ENCODE measurements at regions not wholly inside any gene's neighbourhood (a gene's known extent, or its start where the extent isn't known, plus 50 kb on each side); places are given as distances from the start of the nearest gene placed in this dataset.

- Mint-ChIP-seq H3K27ac (no peak overlapping the region), H3K4me3 (no peak overlapping the region), H3K27me3 (no peaks in the 10 kb centered on the region), H3K36me3 (no peaks in the 10 kb centered on the region), H3K4me1 (no peaks in the 10 kb centered on the region), H3K9me3 (peaks cover 11 to 21% (median 11%) of the 10 kb centered on the region in 3 donors)
- Histone ChIP-seq H3K9me3 (no peaks in the 10 kb centered on the region), H3K36me3 (ENCODE audit: control insufficient read depth in 2 of 2, extremely low read depth in 1 of 2, insufficient read depth in 1 of 2, low read length in 1 of 2) (no peaks in the 10 kb centered on the region), H3K27me3 (replicated peaks in 1 of 2; ENCODE audit: control insufficient read depth in 2 of 2, extremely low read depth in 1 of 2, insufficient read depth in 2 of 2, low read length in 1 of 2) (no peaks in the 10 kb centered on the region), H3K27ac (ENCODE audit: low read length) (no peak overlapping the region), H3K4me1 (ENCODE audit: control insufficient read depth in 1 of 2, extremely low read depth in 1 of 2, insufficient read depth in 2 of 2, low read length in 2 of 2) (no peaks in the 10 kb centered on the region), H3K4me3 (ENCODE audit: control insufficient read depth in 1 of 2, extremely low read depth in 1 of 2, low read length in 1 of 2) (no peak overlapping the region)
- no peak for DNase-seq
- ATAC-seq (replicated peaks in 1 of 4) = no peak
- ChIA-PET CTCF (no interaction called here), POLR2A (no interaction called here)
Observed at GRCh38 chr4:91916219-91916618, 387.5 kb upstream of the GRID2 start.

- Mint-ChIP-seq H3K27me3 (no peaks in the 10 kb centered on the region), H3K36me3 (no peaks in the 10 kb centered on the region), H3K9me3 (peaks cover 5 to 23% (median 14%) of the 10 kb centered on the region in 3 donors), H3K27ac (no peak overlapping the region), H3K4me3 (no peak overlapping the region), H3K4me1 (no peaks in the 10 kb centered on the region)
- Histone ChIP-seq H3K9me3 (peaks cover 3% of the 10 kb centered on the region), H3K36me3 (ENCODE audit: control insufficient read depth in 2 of 2, extremely low read depth in 1 of 2, insufficient read depth in 1 of 2, low read length in 1 of 2) (no peaks in the 10 kb centered on the region), H3K27me3 (replicated peaks in 1 of 2; ENCODE audit: control insufficient read depth in 2 of 2, extremely low read depth in 1 of 2, insufficient read depth in 2 of 2, low read length in 1 of 2) (no peaks in the 10 kb centered on the region), H3K4me1 (ENCODE audit: control insufficient read depth in 1 of 2, extremely low read depth in 1 of 2, insufficient read depth in 2 of 2, low read length in 2 of 2) (no peaks in the 10 kb centered on the region), H3K27ac (ENCODE audit: low read length) (no peak overlapping the region), H3K4me3 (ENCODE audit: control insufficient read depth in 1 of 2, extremely low read depth in 1 of 2, low read length in 1 of 2) (no peak overlapping the region)
- ATAC-seq (replicated peaks in 1 of 4) (no peak), DNase-seq (no peak)
- ChIA-PET CTCF (no interaction called here), POLR2A (no interaction called here)
- WGBS (ENCODE audit: insufficient coverage) = 74% methylated on average over 5 of the region's 5 CpGs
Observed at GRCh38 chr4:91924625-91925024, 379.1 kb upstream of the GRID2 start.

- DNase-seq (no peak), ATAC-seq (replicated peaks in 1 of 4) (no peak)
- no peaks in the 10 kb centered on the region for H3K27me3 ChIP-seq (replicated peaks in 1 of 2; ENCODE audit: control insufficient read depth in 2 of 2, extremely low read depth in 1 of 2, insufficient read depth in 2 of 2, low read length in 1 of 2)
- Mint-ChIP-seq H3K27ac (no peak overlapping the region), H3K9me3 (peaks cover 2 to 14% (median 6%) of the 10 kb centered on the region in 3 donors), H3K4me1 (no peaks in the 10 kb centered on the region), H3K36me3 (no peaks in the 10 kb centered on the region), H3K27me3 (no peaks in the 10 kb centered on the region), H3K4me3 (no peak overlapping the region)
- no peak overlapping the region for H3K4me3 ChIP-seq (ENCODE audit: control insufficient read depth in 1 of 2, extremely low read depth in 1 of 2, low read length in 1 of 2)
- ChIA-PET CTCF (no interaction called here), POLR2A (interaction anchor here in 1 of 2 donors (0.6 kb wide), 1 partner anchor 101 kb away, joined by 3 read pairs; no protein-coding TSS in a partner anchor)
- no peaks in the 10 kb centered on the region for H3K4me1 ChIP-seq (ENCODE audit: control insufficient read depth in 1 of 2, extremely low read depth in 1 of 2, insufficient read depth in 2 of 2, low read length in 2 of 2)
- no peaks in the 10 kb centered on the region for H3K9me3 ChIP-seq
- H3K27ac ChIP-seq (ENCODE audit: low read length) = no peak overlapping the region
- 95% methylated on average over 6 of the region's 6 CpGs for WGBS (ENCODE audit: insufficient coverage)
- no peaks in the 10 kb centered on the region for H3K36me3 ChIP-seq (ENCODE audit: control insufficient read depth in 2 of 2, extremely low read depth in 1 of 2, insufficient read depth in 1 of 2, low read length in 1 of 2)
Observed at GRCh38 chr4:91935217-91935616, 368.5 kb upstream of the GRID2 start.

- H3K27me3 ChIP-seq (replicated peaks in 1 of 2; ENCODE audit: control insufficient read depth in 2 of 2, extremely low read depth in 1 of 2, insufficient read depth in 2 of 2, low read length in 1 of 2) = no peaks in the 10 kb centered on the region
- Mint-ChIP-seq H3K9me3 (peaks cover 8 to 20% (median 9%) of the 10 kb centered on the region in 3 donors), H3K36me3 (no peaks in the 10 kb centered on the region), H3K27ac (no peak overlapping the region), H3K27me3 (no peaks in the 10 kb centered on the region), H3K4me1 (no peaks in the 10 kb centered on the region), H3K4me3 (no peak overlapping the region)
- H3K27ac ChIP-seq (ENCODE audit: low read length) = no peak overlapping the region
- ChIA-PET CTCF (no interaction called here), POLR2A (no interaction called here)
- H3K9me3 ChIP-seq = no peaks in the 10 kb centered on the region
- H3K4me1 ChIP-seq (ENCODE audit: control insufficient read depth in 1 of 2, extremely low read depth in 1 of 2, insufficient read depth in 2 of 2, low read length in 2 of 2) = no peaks in the 10 kb centered on the region
- no peaks in the 10 kb centered on the region for H3K36me3 ChIP-seq (ENCODE audit: control insufficient read depth in 2 of 2, extremely low read depth in 1 of 2, insufficient read depth in 1 of 2, low read length in 1 of 2)
- H3K4me3 ChIP-seq (ENCODE audit: control insufficient read depth in 1 of 2, extremely low read depth in 1 of 2, low read length in 1 of 2) = no peak overlapping the region
- ATAC-seq (replicated peaks in 1 of 4) (no peak), DNase-seq (no peak)
- WGBS (ENCODE audit: insufficient coverage) = 100% methylated on average over 1 of the region's 3 CpGs
Observed at GRCh38 chr4:91936311-91936710, 367.5 kb upstream of the GRID2 start.

GRCh38 chr4:91957963-91958362 lies 345.8 kb upstream of the GRID2 start:
- Mint-ChIP-seq H3K9me3 (peaks cover 3 to 14% (median 6%) of the 10 kb centered on the region in 3 donors), H3K36me3 (no peaks in the 10 kb centered on the region), H3K4me3 (no peak overlapping the region), H3K27me3 (no peaks in the 10 kb centered on the region), H3K4me1 (no peaks in the 10 kb centered on the region), H3K27ac (no peak overlapping the region)
- POLR2A ChIA-PET = no interaction called here
- CTCF ChIA-PET = no interaction called here
- no peak overlapping the region for H3K4me3 ChIP-seq (ENCODE audit: control insufficient read depth in 1 of 2, extremely low read depth in 1 of 2, low read length in 1 of 2)
- no peak for ATAC-seq (replicated peaks in 1 of 4)
- no peaks in the 10 kb centered on the region for H3K27me3 ChIP-seq (replicated peaks in 1 of 2; ENCODE audit: control insufficient read depth in 2 of 2, extremely low read depth in 1 of 2, insufficient read depth in 2 of 2, low read length in 1 of 2)
- no peaks in the 10 kb centered on the region for H3K4me1 ChIP-seq (ENCODE audit: control insufficient read depth in 1 of 2, extremely low read depth in 1 of 2, insufficient read depth in 2 of 2, low read length in 2 of 2)
- H3K36me3 ChIP-seq (ENCODE audit: control insufficient read depth in 2 of 2, extremely low read depth in 1 of 2, insufficient read depth in 1 of 2, low read length in 1 of 2) = no peaks in the 10 kb centered on the region
- H3K27ac ChIP-seq (ENCODE audit: low read length) = no peak overlapping the region
- no CpG with 5 or more reads among the region's 2 CpGs for WGBS (ENCODE audit: insufficient coverage)
- no peaks in the 10 kb centered on the region for H3K9me3 ChIP-seq
- DNase-seq = no peak

GRCh38 chr4:91958596-91958995 lies 345.2 kb upstream of the GRID2 start:
- no peak overlapping the region for H3K27ac ChIP-seq (ENCODE audit: low read length)
- no peaks in the 10 kb centered on the region for H3K27me3 Mint-ChIP-seq
- H3K27ac Mint-ChIP-seq = no peak overlapping the region

GRCh38 chr4:91961504-91961903 lies 342.3 kb upstream of the GRID2 start:
- no peaks in the 10 kb centered on the region for H3K27me3 ChIP-seq (replicated peaks in 1 of 2; ENCODE audit: control insufficient read depth in 2 of 2, extremely low read depth in 1 of 2, insufficient read depth in 2 of 2, low read length in 1 of 2)
- POLR2A ChIA-PET = no interaction called here
- peaks cover 3 to 17% (median 7%) of the 10 kb centered on the region in 3 donors for H3K9me3 Mint-ChIP-seq
- H3K27me3 Mint-ChIP-seq = no peaks in the 10 kb centered on the region
- no peaks in the 10 kb centered on the region for H3K36me3 Mint-ChIP-seq
- H3K9me3 ChIP-seq = no peaks in the 10 kb centered on the region
- CTCF ChIA-PET = no interaction called here
- H3K4me1 ChIP-seq (ENCODE audit: control insufficient read depth in 1 of 2, extremely low read depth in 1 of 2, insufficient read depth in 2 of 2, low read length in 2 of 2) = no peaks in the 10 kb centered on the region
- DNase-seq = no peak
- no peak overlapping the region for H3K4me3 ChIP-seq (ENCODE audit: control insufficient read depth in 1 of 2, extremely low read depth in 1 of 2, low read length in 1 of 2)
- no peak overlapping the region for H3K27ac Mint-ChIP-seq
- H3K4me3 Mint-ChIP-seq = no peak overlapping the region
- ATAC-seq (replicated peaks in 1 of 4) = no peak
- no peaks in the 10 kb centered on the region for H3K36me3 ChIP-seq (ENCODE audit: control insufficient read depth in 2 of 2, extremely low read depth in 1 of 2, insufficient read depth in 1 of 2, low read length in 1 of 2)
- no peak overlapping the region for H3K27ac ChIP-seq (ENCODE audit: low read length)
- no peaks in the 10 kb centered on the region for H3K4me1 Mint-ChIP-seq

More at GRCh38 chr4:91958596-91958995, 345.2 kb upstream of the GRID2 start:
- Histone ChIP-seq H3K36me3 (ENCODE audit: control insufficient read depth in 2 of 2, extremely low read depth in 1 of 2, insufficient read depth in 1 of 2, low read length in 1 of 2) (no peaks in the 10 kb centered on the region), H3K27me3 (replicated peaks in 1 of 2; ENCODE audit: control insufficient read depth in 2 of 2, extremely low read depth in 1 of 2, insufficient read depth in 2 of 2, low read length in 1 of 2) (no peaks in the 10 kb centered on the region), H3K4me1 (ENCODE audit: control insufficient read depth in 1 of 2, extremely low read depth in 1 of 2, insufficient read depth in 2 of 2, low read length in 2 of 2) (no peaks in the 10 kb centered on the region), H3K4me3 (ENCODE audit: control insufficient read depth in 1 of 2, extremely low read depth in 1 of 2, low read length in 1 of 2) (no peak overlapping the region), H3K9me3 (no peaks in the 10 kb centered on the region)
- ATAC-seq (replicated peaks in 1 of 4) (no peak), DNase-seq (no peak)
- ChIA-PET CTCF (no interaction called here), POLR2A (no interaction called here)
- Mint-ChIP-seq H3K4me3 (no peak overlapping the region), H3K4me1 (no peaks in the 10 kb centered on the region), H3K9me3 (peaks cover 3 to 17% (median 6%) of the 10 kb centered on the region in 3 donors), H3K36me3 (no peaks in the 10 kb centered on the region)
- 25% methylated on average over 1 of the region's 2 CpGs for WGBS (ENCODE audit: insufficient coverage)

Measured in T-cell (primary cell).